HEK293 (cell line): ENCODE measurements at regions not wholly inside any gene's neighbourhood (a gene's known extent, or its start where the extent isn't known, plus 50 kb on each side); places are given as distances from the start of the nearest gene placed in this dataset.

Experiments
- CTCF ChIA-PET: fragments of 350-600 bp; formaldehyde crosslinking; extraction: SDS; loops from one replicate; lab custom pipeline; 2021; ENCODE audit warnings: antibody characterized with exemption; lab: Yijun Ruan, JAX
- POLR2A ChIA-PET: fragments of 300-600 bp; formaldehyde crosslinking; extraction: SDS; loops from one replicate; lab custom pipeline; 2020; ENCODE audit warnings: antibody characterized with exemption, inconsistent platforms; lab: Yijun Ruan, JAX
- H3K27ac ChIP-seq: fragments of 200-500 bp; sonication (Bioruptor generic); 2 replicates; pipeline ENCODE4 v1.5.1; 2014; ENCODE audit warnings: low read depth, low read length, control low read depth, inconsistent platforms; ENCODE audit errors: extremely low read depth
- H3K36me3 ChIP-seq, 2 experiments: fragments of 200-500 bp in 1 of 2; sonication (Bioruptor generic) in 1 of 2; 1 replicate in 1 of 2; 2 replicates in 1 of 2; pipeline ENCODE4 v1.5.1; 2014 to 2017; ENCODE audit warnings: inconsistent platforms in 2 of 2, low read length in 2 of 2; ENCODE audit not compliant: control insufficient read depth in 2 of 2, insufficient read depth in 1 of 2
- H3K4me1 ChIP-seq: fragments of 200-500 bp; sonication (Bioruptor generic); 2 replicates; pipeline ENCODE4 v1.5.1; 2014; ENCODE audit warnings: mild to moderate bottlenecking, low read length, inconsistent platforms; ENCODE audit not compliant: control insufficient read depth, insufficient read depth
- H3K4me3 ChIP-seq: 2 replicates; pipeline ENCODE4 v1.5.1; 2011; ENCODE audit warnings: low read depth, mild to moderate bottlenecking, control low read depth, low read length, moderate library complexity
- H3K9me3 ChIP-seq: fragments of 200-500 bp; sonication (Bioruptor generic); 2 replicates; pipeline ENCODE4 v1.5.1; 2014; ENCODE audit warnings: low read depth, low read length, inconsistent platforms; ENCODE audit not compliant: control insufficient read depth, insufficient read depth
- AEBP2 ChIP-seq: fragments of 450-650 bp; formaldehyde crosslinking; IDR thresholded peaks from 2 replicates; pipeline ENCODE4 v1.5.1; 2016; ENCODE audit warnings: missing biosample characterization, missing genetic modification characterization, borderline replicate concordance
- BCL11A ChIP-seq: fragments of 450-650 bp; formaldehyde crosslinking; IDR thresholded peaks from 2 replicates; pipeline ENCODE4 v1.5.1; 2016; ENCODE audit warnings: low read depth, missing biosample characterization, missing genetic modification characterization
- CTCF ChIP-seq: fragments of 450-650 bp; formaldehyde crosslinking; IDR thresholded peaks from 2 replicates; pipeline ENCODE4 v1.5.1; 2016; ENCODE audit warnings: missing biosample characterization, missing genetic modification characterization
- FEZF1 ChIP-seq: fragments of 450-650 bp; formaldehyde crosslinking; IDR thresholded peaks from 2 replicates; pipeline ENCODE4 v1.5.1; 2016; ENCODE audit warnings: missing biosample characterization, missing genetic modification characterization
- KLF1 ChIP-seq: fragments of 450-650 bp; formaldehyde crosslinking; IDR thresholded peaks from 2 replicates; pipeline ENCODE4 v1.5.1; 2016; ENCODE audit warnings: missing biosample characterization, missing genetic modification characterization
- MEIS1 ChIP-seq: sonication (generic); formaldehyde crosslinking; IDR thresholded peaks from 2 replicates; pipeline ENCODE4 v1.8.1; 2022; ENCODE audit warnings: missing genetic modification reagents, mild to moderate bottlenecking, borderline replicate concordance
- PRDM6 ChIP-seq: fragments of 450-650 bp; formaldehyde crosslinking; IDR thresholded peaks from 2 replicates; pipeline ENCODE4 v1.5.1; 2017; ENCODE audit warnings: missing biosample characterization, missing genetic modification characterization
- RBAK ChIP-seq: fragments of 450-650 bp; formaldehyde crosslinking; IDR thresholded peaks from 2 replicates; pipeline ENCODE4 v1.5.1; 2016; ENCODE audit warnings: missing biosample characterization, missing genetic modification characterization
- TCF7L2 ChIP-seq: IDR thresholded peaks from 2 replicates; pipeline ENCODE4 v1.6.1; 2011; ENCODE audit warnings: low read depth, mild to moderate bottlenecking, inconsistent platforms, low read length, moderate library complexity, borderline replicate concordance
- ZBTB1 ChIP-seq: fragments of 450-650 bp; formaldehyde crosslinking; IDR thresholded peaks from 2 replicates; pipeline ENCODE4 v1.5.1; 2016; ENCODE audit warnings: missing biosample characterization, missing genetic modification characterization
- ZBTB10 ChIP-seq: fragments of 450-650 bp; formaldehyde crosslinking; IDR thresholded peaks from 2 replicates; pipeline ENCODE4 v1.5.1; 2016; ENCODE audit warnings: missing biosample characterization, missing genetic modification characterization
- ZBTB48 ChIP-seq: fragments of 450-650 bp; formaldehyde crosslinking; IDR thresholded peaks from 2 replicates; pipeline ENCODE4 v1.5.1; 2016; ENCODE audit warnings: missing biosample characterization, missing genetic modification characterization
- ZBTB49 ChIP-seq: fragments of 450-650 bp; formaldehyde crosslinking; IDR thresholded peaks from 2 replicates; pipeline ENCODE4 v1.5.1; 2016; ENCODE audit warnings: missing biosample characterization, missing genetic modification characterization, low read depth
- ZFP3 ChIP-seq: fragments of 450-650 bp; formaldehyde crosslinking; IDR thresholded peaks from 2 replicates; pipeline ENCODE4 v1.5.1; 2016; ENCODE audit warnings: low read depth, missing biosample characterization, missing genetic modification characterization
- ZNF133 ChIP-seq: fragments of 450-650 bp; formaldehyde crosslinking; IDR thresholded peaks from 2 replicates; pipeline ENCODE4 v1.5.1; 2016; ENCODE audit warnings: missing biosample characterization, missing genetic modification characterization
- ZNF140 ChIP-seq: fragments of 450-650 bp; formaldehyde crosslinking; IDR thresholded peaks from 2 replicates; pipeline ENCODE4 v1.5.1; 2016; ENCODE audit warnings: missing biosample characterization, missing genetic modification characterization
- ZNF169 ChIP-seq: fragments of 450-650 bp; formaldehyde crosslinking; IDR thresholded peaks from 2 replicates; pipeline ENCODE4 v1.5.1; 2016; ENCODE audit warnings: missing biosample characterization, missing genetic modification characterization
- ZNF202 ChIP-seq: fragments of 450-650 bp; formaldehyde crosslinking; IDR thresholded peaks from 2 replicates; pipeline ENCODE4 v1.5.1; 2016; ENCODE audit warnings: missing biosample characterization, missing genetic modification characterization, borderline replicate concordance
- ZNF223 ChIP-seq: fragments of 450-650 bp; formaldehyde crosslinking; IDR thresholded peaks from 2 replicates; pipeline ENCODE4 v1.5.1; 2016; ENCODE audit warnings: missing biosample characterization, missing genetic modification characterization
- ZNF239 ChIP-seq: fragments of 450-650 bp; formaldehyde crosslinking; IDR thresholded peaks from 2 replicates; pipeline ENCODE4 v1.5.1; 2016; ENCODE audit warnings: missing biosample characterization, missing genetic modification characterization
- ZNF391 ChIP-seq: fragments of 450-650 bp; formaldehyde crosslinking; IDR thresholded peaks from 2 replicates; pipeline ENCODE4 v1.5.1; 2016; ENCODE audit warnings: low read depth, missing biosample characterization, missing genetic modification characterization, borderline replicate concordance
- ZNF561 ChIP-seq: fragments of 450-650 bp; IDR thresholded peaks from 2 replicates; pipeline ENCODE4 v1.5.1; 2018; ENCODE audit warnings: missing biosample characterization, missing genetic modification characterization, borderline replicate concordance
- ZNF701 ChIP-seq: fragments of 450-650 bp; formaldehyde crosslinking; IDR thresholded peaks from 2 replicates; pipeline ENCODE4 v1.5.1; 2016; ENCODE audit warnings: missing biosample characterization, missing genetic modification characterization
- ZNF747 ChIP-seq: fragments of 450-650 bp; formaldehyde crosslinking; IDR thresholded peaks from 2 replicates; pipeline ENCODE4 v1.5.1; 2016; ENCODE audit warnings: missing biosample characterization, missing genetic modification characterization
- ZNF830 ChIP-seq: fragments of 450-650 bp; IDR thresholded peaks from 2 replicates; pipeline ENCODE4 v1.5.0; 2018; ENCODE audit warnings: missing biosample characterization, missing genetic modification characterization, low read depth, mild to moderate bottlenecking, moderate library complexity

- TF ChIP-seq ZNF140 (tag by site-specific recombination) (no peak), ZBTB49 (no peak), MEIS1 (CRISPR knock-in tag) (no peak), TCF7L2 (no peak), KLF1 (tag by site-specific recombination) (no peak), FEZF1 (tag by site-specific recombination) (no peak), ZBTB1 (tag by site-specific recombination) (no peak), ZNF223 (no peak), ZNF830 (tag by site-specific recombination) (no peak), RBAK (tag by site-specific recombination) (no peak), ZNF133 (no peak), ZBTB48 (tag by site-specific recombination) (no peak), BCL11A (no peak), ZBTB10 (tag by site-specific recombination) (no peak), ZNF391 (tag by site-specific recombination) (no peak)
- TF ChIP-seq, all 188 proteins: peak for 0
- Histone ChIP-seq H3K9me3 (no peaks in the 10 kb centered on the region), H3K4me1 (no peaks in the 10 kb centered on the region), H3K36me3 (no peaks in the 10 kb centered on the region), H3K4me3 (no peak overlapping the region), H3K27ac (no peak overlapping the region)
- ChIA-PET CTCF (interaction anchor here (1.3 kb wide), 1 partner anchor 471 kb away, joined by 5 read pairs; no protein-coding TSS in a partner anchor), POLR2A (no interaction called here)
Observed at GRCh38 chr5:58358501-58359178, 101.2 kb downstream of the PLK2 start.

- no peaks in the 10 kb centered on the region for H3K9me3 ChIP-seq
- H3K4me3 ChIP-seq = no peak overlapping the region
- POLR2A ChIA-PET = interaction anchor here (0.6 kb wide), 1 partner anchor 9 kb away, joined by 4 read pairs; no protein-coding TSS in a partner anchor
- no peaks in the 10 kb centered on the region for H3K36me3 ChIP-seq
- no peak overlapping the region for H3K27ac ChIP-seq
- H3K4me1 ChIP-seq = no peaks in the 10 kb centered on the region
- CTCF ChIA-PET = no interaction called here
- no peak for TF ChIP-seq ZFP3 (tag by site-specific recombination)
- TF ChIP-seq ZNF202 (tag by site-specific recombination) = no peak
- TF ChIP-seq CTCF = no peak
- no peak for TF ChIP-seq ZNF561 (tag by site-specific recombination)
- no peak for TF ChIP-seq AEBP2
- no peak for TF ChIP-seq ZNF169 (tag by site-specific recombination)
- no peak for TF ChIP-seq ZNF701
- no peak for TF ChIP-seq ZNF747
- TF ChIP-seq PRDM6 (tag by site-specific recombination) = no peak
- no peak for TF ChIP-seq ZNF239
Observed at GRCh38 chr5:58357799-58358500, 101.9 kb downstream of the PLK2 start.
